ENCODE measurements at regions not wholly inside any gene's neighbourhood (a gene's known extent, or its start where the extent isn't known, plus 50 kb on each side); places are given as distances from the start of the nearest gene placed in this dataset.

DNA sequence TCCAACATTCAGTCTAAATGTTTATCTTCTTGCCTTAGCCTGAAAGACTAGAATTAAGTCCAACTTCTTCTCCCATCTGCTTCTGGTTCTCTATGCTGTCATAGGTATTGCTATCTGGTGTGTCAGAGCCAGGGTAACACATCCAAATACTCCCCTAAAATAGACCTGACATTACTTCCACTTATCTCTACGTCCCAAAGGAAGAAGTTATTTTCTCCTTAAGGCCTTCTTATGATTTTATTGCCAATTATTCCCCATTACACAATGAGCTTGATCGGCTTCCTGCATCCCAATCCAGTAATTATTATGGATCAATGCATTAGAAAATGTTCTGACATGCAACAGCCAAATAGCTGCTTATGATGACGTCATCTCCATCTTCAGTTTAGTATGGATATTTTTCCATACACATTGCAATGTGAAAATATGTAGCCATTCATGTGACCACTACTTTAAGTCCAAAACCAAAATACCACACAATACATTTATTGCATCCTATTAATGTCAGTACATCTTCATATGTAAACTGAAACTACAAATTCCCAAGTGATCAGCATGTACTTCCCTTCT is 555.5 kb downstream of the MAT2B start:
- ATAC-seq = no peak
- no peak for TF ChIP-seq CREB5 (CRISPR knock-in tag; IDR thresholded peaks at IDR 0.05; ENCODE audit: low read depth)

- TF ChIP-seq PATZ1 (CRISPR knock-in tag; IDR thresholded peaks at IDR 0.05; ENCODE audit: borderline replicate concordance) (no peak), PPARA (CRISPR knock-in tag; IDR thresholded peaks at IDR 0.05; ENCODE audit: borderline replicate concordance) (no peak), ISL1 (CRISPR knock-in tag; IDR thresholded peaks at IDR 0.05) (no peak), CREB5 (CRISPR knock-in tag; IDR thresholded peaks at IDR 0.05; ENCODE audit: low read depth) (no peak), CSDC2 (CRISPR knock-in tag; IDR thresholded peaks at IDR 0.05) (no peak), TSHZ2 (CRISPR knock-in tag; IDR thresholded peaks at IDR 0.05) (no peak)
- no peak for ATAC-seq
Measured at GRCh38 chr5:164062304-164062703, 556.9 kb downstream of the MAT2B start.

- ATAC-seq = no peak
- TF ChIP-seq PPARA (CRISPR knock-in tag; IDR thresholded peaks at IDR 0.05; ENCODE audit: borderline replicate concordance) = no peak
- TF ChIP-seq CSDC2 (CRISPR knock-in tag; IDR thresholded peaks at IDR 0.05) = no peak
- TF ChIP-seq, protein P1, sequence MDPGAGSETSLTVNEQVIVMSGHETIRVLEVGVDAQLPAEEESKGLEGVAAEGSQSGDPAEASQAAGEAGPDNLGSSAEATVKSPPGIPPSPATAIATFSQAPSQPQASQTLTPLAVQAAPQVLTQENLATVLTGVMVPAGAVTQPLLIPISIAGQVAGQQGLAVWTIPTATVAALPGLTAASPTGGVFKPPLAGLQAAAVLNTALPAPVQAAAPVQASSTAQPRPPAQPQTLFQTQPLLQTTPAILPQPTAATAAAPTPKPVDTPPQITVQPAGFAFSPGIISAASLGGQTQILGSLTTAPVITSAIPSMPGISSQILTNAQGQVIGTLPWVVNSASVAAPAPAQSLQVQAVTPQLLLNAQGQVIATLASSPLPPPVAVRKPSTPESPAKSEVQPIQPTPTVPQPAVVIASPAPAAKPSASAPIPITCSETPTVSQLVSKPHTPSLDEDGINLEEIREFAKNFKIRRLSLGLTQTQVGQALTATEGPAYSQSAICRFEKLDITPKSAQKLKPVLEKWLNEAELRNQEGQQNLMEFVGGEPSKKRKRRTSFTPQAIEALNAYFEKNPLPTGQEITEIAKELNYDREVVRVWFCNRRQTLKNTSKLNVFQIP (CRISPR knock-in tag; IDR thresholded peaks at IDR 0.05; ENCODE audit: borderline replicate concordance, low read depth) = no peak
- TF ChIP-seq ZFP30 (CRISPR knock-in tag; IDR thresholded peaks at IDR 0.05) = no peak
- TF ChIP-seq ESRRG (CRISPR knock-in tag; IDR thresholded peaks at IDR 0.05) = no peak
- TF ChIP-seq ISL1 (CRISPR knock-in tag; IDR thresholded peaks at IDR 0.05) = no peak
- no peak for TF ChIP-seq ARNTL (CRISPR knock-in tag; IDR thresholded peaks at IDR 0.05; ENCODE audit: borderline replicate concordance, low read depth)
- TF ChIP-seq SNAI2 (CRISPR knock-in tag; IDR thresholded peaks at IDR 0.05) = no peak
- no peak for TF ChIP-seq TCF4 (CRISPR knock-in tag; IDR thresholded peaks at IDR 0.05; ENCODE audit: borderline replicate concordance)
- no peak for TF ChIP-seq GLIS3 (CRISPR knock-in tag; IDR thresholded peaks at IDR 0.05)
- TF ChIP-seq TOX (CRISPR knock-in tag; IDR thresholded peaks at IDR 0.05; ENCODE audit: borderline replicate concordance) = no peak
- no peak for TF ChIP-seq CSRNP3 (CRISPR knock-in tag; IDR thresholded peaks at IDR 0.05)
- TF ChIP-seq PATZ1 (CRISPR knock-in tag; IDR thresholded peaks at IDR 0.05; ENCODE audit: borderline replicate concordance) = no peak
- no peak for TF ChIP-seq ZNF8 (CRISPR knock-in tag; IDR thresholded peaks at IDR 0.05)
- TF ChIP-seq OSR1 (CRISPR knock-in tag; IDR thresholded peaks at IDR 0.05) = no peak
Measured at GRCh38 chr5:164065266-164065665, 559.8 kb downstream of the MAT2B start.

Measured in SK-N-SH treated with all-trans-retinoic acid at 6 μM for 48 hours (cell line).